ENCODE measurements at regions not wholly inside any gene's neighbourhood (a gene's known extent, or its start where the extent isn't known, plus 50 kb on each side); places are given as distances from the start of the nearest gene placed in this dataset.

GRCh38 chr17:36752096-36752888 is 150.9 kb downstream of the MRM1 start:
- no peak overlapping the region for H3K4me3 ChIP-seq (ENCODE audit: low read length)
- DNase-seq = no peak

DNA sequence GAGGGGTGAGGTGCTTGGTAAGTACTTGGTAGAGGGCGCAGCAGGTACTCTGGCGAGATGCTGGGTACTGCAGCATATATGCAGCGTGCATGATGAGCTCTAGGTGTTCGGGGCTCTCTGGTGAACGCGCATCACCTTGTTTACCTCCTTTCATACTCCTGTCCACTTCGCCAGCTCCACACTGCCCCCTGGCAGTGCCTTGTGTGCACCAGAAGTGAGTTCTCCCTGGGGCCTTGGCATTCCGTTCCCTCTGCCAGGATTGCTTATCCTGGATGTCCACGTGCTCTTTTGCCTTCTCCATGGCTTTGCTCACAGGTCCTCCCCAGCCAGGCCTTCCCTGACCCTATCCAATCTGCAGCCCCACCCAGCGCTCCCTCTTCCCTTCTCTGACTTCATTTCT is 154.2 kb downstream of the MRM1 start:
- no peak overlapping the region for H3K9ac ChIP-seq (ENCODE audit: low read length)
- ChIA-PET POLR2A (ENCODE audit: unreplicated experiment) (no interaction called here), CTCF (no interaction called here)
- TF ChIP-seq EZH2 (IDR thresholded peaks at IDR 0.05; ENCODE audit: low read length, unreplicated experiment) (no peak), CTCF (conservative IDR thresholded peaks at IDR 0.05; ENCODE audit: low read depth, low read length) (peak; percentile 50), EZH2phosphoT487 (IDR thresholded peaks at IDR 0.05; ENCODE audit: borderline replicate concordance, low read length) (no peak)
- H3K27me3 ChIP-seq (ENCODE audit: low read length) = no peaks in the 10 kb centered on the region
- BruUV-seq (replicated peaks) = no TSS peak
- intact Hi-C loops (cut with micrococcal nuclease) = no loop called here
- H3K27ac ChIP-seq (ENCODE audit: low read length) = no peak overlapping the region
- no peaks in the 10 kb centered on the region for H3K9me3 ChIP-seq (ENCODE audit: low read length)
- H3K4me3 ChIP-seq (ENCODE audit: low read length) = no peak overlapping the region
- no peaks in the 10 kb centered on the region for H3F3A ChIP-seq (ENCODE audit: low read length, unreplicated experiment)
- H3K9me2 ChIP-seq (replicated peaks; ENCODE audit: low read length) = no peaks in the 10 kb centered on the region
- H4K20me1 ChIP-seq (ENCODE audit: low read length) = no peaks in the 10 kb centered on the region
- H3K4me2 ChIP-seq (ENCODE audit: low read length) = no peak overlapping the region
- H2AFZ ChIP-seq (ENCODE audit: low read length) = no peak overlapping the region
- H3K36me3 ChIP-seq (ENCODE audit: low read depth, low read length) = no peaks in the 10 kb centered on the region
- DNase-seq (peak; percentile 46), ATAC-seq (peak; percentile 59; the same call in 1 of the 2 replicates)
- H3K4me1 ChIP-seq (ENCODE audit: insufficient read depth, low read length) = no peaks in the 10 kb centered on the region
- H3K79me2 ChIP-seq (ENCODE audit: low read length) = no peaks in the 10 kb centered on the region

More at GRCh38 chr17:36752096-36752888, 150.9 kb downstream of the MRM1 start:
- no peak for ATAC-seq
- Histone ChIP-seq H3K9ac (ENCODE audit: low read length) (no peak overlapping the region), H3K9me3 (ENCODE audit: low read length) (no peaks in the 10 kb centered on the region), H4K20me1 (ENCODE audit: low read length) (no peaks in the 10 kb centered on the region), H3K79me2 (ENCODE audit: low read length) (no peaks in the 10 kb centered on the region), H3K27me3 (ENCODE audit: low read length) (peaks cover 19% of the 10 kb centered on the region), H3K36me3 (ENCODE audit: low read depth, low read length) (no peaks in the 10 kb centered on the region), H3K9me2 (replicated peaks; ENCODE audit: low read length) (no peaks in the 10 kb centered on the region), H3K27ac (ENCODE audit: low read length) (no peak overlapping the region), H3F3A (ENCODE audit: low read length, unreplicated experiment) (no peaks in the 10 kb centered on the region), H2AFZ (ENCODE audit: low read length) (no peak overlapping the region), H3K4me2 (ENCODE audit: low read length) (no peak overlapping the region), H3K4me1 (ENCODE audit: insufficient read depth, low read length) (no peaks in the 10 kb centered on the region)
- no TSS peak for BruUV-seq (replicated peaks)
- POLR2A ChIA-PET (ENCODE audit: unreplicated experiment) = no interaction called here
- CTCF ChIA-PET = no interaction called here
- TF ChIP-seq CTCF (conservative IDR thresholded peaks at IDR 0.05; ENCODE audit: low read depth, low read length) (no peak), EZH2 (IDR thresholded peaks at IDR 0.05; ENCODE audit: low read length, unreplicated experiment) (no peak), EZH2phosphoT487 (IDR thresholded peaks at IDR 0.05; ENCODE audit: borderline replicate concordance, low read length) (no peak)
- intact Hi-C loops (cut with micrococcal nuclease) = no loop called here

DNA sequence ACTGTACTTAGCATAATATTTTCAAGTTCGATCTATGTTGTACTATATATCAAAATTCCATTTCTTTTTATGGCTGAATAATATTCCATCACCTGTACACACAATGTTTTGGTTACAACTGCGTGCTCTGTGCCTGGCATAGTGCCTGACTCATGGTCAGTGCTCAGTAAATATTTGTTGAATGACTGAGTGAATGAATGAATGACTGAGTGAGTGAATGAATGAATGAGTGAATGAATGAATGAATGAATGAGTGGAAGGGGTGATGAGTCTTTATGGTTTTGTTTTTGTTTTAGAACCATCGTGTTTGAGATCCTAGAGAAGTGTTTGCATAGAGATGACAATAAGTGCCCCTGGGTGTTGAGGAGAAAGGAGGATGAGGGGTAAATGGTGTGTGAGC is 155.3 kb downstream of the MRM1 start:
- Histone ChIP-seq H3K9ac (ENCODE audit: low read length) (no peak overlapping the region), H3K27me3 (ENCODE audit: low read length) (no peaks in the 10 kb centered on the region), H3K9me2 (replicated peaks; ENCODE audit: low read length) (no peaks in the 10 kb centered on the region), H3K27ac (ENCODE audit: low read length) (no peak overlapping the region), H2AFZ (ENCODE audit: low read length) (no peak overlapping the region), H3K4me1 (ENCODE audit: insufficient read depth, low read length) (no peaks in the 10 kb centered on the region), H3K9me3 (ENCODE audit: low read length) (no peaks in the 10 kb centered on the region), H3K36me3 (ENCODE audit: low read depth, low read length) (no peaks in the 10 kb centered on the region), H3K79me2 (ENCODE audit: low read length) (no peaks in the 10 kb centered on the region), H4K20me1 (ENCODE audit: low read length) (no peaks in the 10 kb centered on the region), H3F3A (ENCODE audit: low read length, unreplicated experiment) (no peaks in the 10 kb centered on the region), H3K4me3 (ENCODE audit: low read length) (no peak overlapping the region), H3K4me2 (ENCODE audit: low read length) (no peak overlapping the region)
- ChIA-PET CTCF (no interaction called here), POLR2A (ENCODE audit: unreplicated experiment) (no interaction called here)
- no peak for DNase-seq
- intact Hi-C loops (cut with micrococcal nuclease) = no loop called here
- TF ChIP-seq CTCF (conservative IDR thresholded peaks at IDR 0.05; ENCODE audit: low read depth, low read length) (no peak), EZH2 (IDR thresholded peaks at IDR 0.05; ENCODE audit: low read length, unreplicated experiment) (no peak), EZH2phosphoT487 (IDR thresholded peaks at IDR 0.05; ENCODE audit: borderline replicate concordance, low read length) (no peak)
- no peak for ATAC-seq
- BruUV-seq (replicated peaks) = no TSS peak
